GM18502 (cell line): ENCODE measurements at regions not wholly inside any gene's neighbourhood (a gene's known extent, or its start where the extent isn't known, plus 50 kb on each side); places are given as distances from the start of the nearest gene placed in this dataset.

Experiments used
- ATAC-seq: cut with Tn5 transposase; IDR thresholded peaks from one replicate; pipeline ENCODE4 v1.9.1; 2021; ENCODE audit warnings: mild to moderate bottlenecking; ENCODE audit not compliant: unreplicated experiment, poor library complexity

- no peak for ATAC-seq
Measured at GRCh38 chr2:196248467-196249094, 77.2 kb upstream of the STK17B start.

DNA sequence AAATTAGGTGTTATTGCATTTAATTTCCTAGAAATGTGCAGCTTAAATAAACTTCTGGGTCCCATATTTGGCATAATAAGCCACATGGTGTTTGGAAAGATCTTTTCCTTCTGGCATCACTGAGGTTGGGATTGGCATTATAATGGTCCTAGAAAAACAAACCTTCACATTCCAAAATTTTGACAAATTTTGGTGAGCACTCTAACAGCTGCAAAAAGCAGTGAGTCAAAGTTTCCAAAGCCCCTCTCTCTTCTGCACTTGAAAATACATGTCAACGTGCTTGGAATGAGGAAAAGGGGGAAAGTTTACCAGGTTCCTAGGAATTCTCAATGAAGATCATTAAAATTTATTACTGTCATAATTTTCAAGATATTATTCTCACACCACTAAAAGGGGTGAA is 77.8 kb upstream of the STK17B start:
- ATAC-seq, result no peak

- peak; percentile 79 for ATAC-seq
Measured at GRCh38 chr2:196249860-196250259, 78.5 kb upstream of the STK17B start.

DNA sequence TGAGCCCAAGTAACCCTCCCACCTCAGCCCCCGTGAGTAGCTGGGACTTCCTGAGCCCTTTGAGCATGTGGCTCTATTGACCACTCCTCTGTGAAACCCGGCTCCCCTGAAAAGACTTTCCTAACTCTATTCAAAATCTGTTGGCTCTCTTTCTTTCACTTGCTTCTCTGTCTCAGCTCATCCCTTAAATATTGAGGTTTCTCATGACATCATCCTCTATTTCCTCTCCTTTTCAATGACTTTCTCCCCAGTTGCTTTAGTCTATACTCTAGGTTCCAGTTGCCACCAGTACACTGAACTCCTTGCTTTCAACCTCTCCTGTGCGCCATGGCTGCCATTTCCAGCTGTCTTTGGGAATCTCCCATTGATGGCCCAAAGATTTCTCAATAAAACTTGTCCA is 79.8 kb upstream of the STK17B start:
- ATAC-seq, result no peak

- peak; percentile 26 for ATAC-seq
Measured at GRCh38 chr2:196252408-196253115, 81.2 kb upstream of the STK17B start.

DNA sequence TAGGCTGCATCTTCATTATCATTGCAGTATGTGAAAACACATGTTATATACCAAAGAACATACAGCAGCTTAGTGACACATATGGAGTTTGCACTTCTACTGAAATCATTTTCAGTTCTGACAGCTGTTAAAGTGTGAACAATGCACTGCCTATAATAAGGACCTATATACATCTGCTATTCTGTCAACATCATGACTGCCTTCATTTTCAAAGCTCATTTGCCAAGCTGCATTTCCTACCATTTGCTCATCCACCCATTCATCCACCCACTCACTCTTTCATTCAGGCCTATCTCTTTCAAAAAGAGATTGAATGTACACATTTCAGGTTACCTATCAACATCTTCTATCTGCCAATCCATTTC is 81.7 kb upstream of the STK17B start:
- ATAC-seq, result peak; percentile 37

- ATAC-seq, result no peak
Measured at GRCh38 chr2:196256585-196256984, 85.2 kb upstream of the STK17B start.

DNA sequence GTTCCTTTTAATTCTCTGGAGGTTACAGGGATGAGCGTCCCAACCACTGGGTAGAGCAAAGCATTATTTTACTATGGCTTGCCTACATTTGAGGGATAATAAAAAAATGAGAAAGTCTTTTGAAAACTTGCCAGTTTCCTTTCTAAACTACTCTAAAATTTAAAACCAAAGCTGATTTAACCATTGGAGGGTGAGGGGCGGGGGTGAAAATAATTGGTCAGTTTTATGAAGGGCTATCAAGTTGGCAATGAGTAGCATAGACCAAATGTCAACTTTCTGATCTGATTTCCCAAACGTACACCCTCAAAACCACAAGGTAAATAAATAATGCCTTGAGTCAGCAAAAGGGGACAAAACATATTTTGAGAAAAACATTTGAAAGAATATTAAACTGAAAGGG is 85.7 kb upstream of the STK17B start:
- ATAC-seq, result no peak

DNA sequence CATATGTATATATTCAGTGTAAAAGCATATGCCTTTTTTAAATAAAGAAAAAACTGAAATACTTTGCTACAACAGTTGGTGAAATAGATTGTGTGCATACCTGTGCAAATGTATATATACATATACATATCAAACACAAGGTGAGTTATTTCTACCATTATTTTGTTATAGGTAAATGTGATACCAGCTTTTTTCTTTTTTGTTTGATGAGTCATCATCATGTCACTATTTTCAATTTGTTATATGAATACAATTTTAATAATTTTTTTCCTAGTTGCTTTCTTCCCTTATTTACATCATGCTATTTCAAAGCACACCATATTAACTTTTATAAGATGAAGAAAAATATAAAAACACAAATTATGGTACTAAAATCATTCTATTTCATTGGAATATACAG is 87.0 kb upstream of the STK17B start:
- no peak for ATAC-seq

DNA sequence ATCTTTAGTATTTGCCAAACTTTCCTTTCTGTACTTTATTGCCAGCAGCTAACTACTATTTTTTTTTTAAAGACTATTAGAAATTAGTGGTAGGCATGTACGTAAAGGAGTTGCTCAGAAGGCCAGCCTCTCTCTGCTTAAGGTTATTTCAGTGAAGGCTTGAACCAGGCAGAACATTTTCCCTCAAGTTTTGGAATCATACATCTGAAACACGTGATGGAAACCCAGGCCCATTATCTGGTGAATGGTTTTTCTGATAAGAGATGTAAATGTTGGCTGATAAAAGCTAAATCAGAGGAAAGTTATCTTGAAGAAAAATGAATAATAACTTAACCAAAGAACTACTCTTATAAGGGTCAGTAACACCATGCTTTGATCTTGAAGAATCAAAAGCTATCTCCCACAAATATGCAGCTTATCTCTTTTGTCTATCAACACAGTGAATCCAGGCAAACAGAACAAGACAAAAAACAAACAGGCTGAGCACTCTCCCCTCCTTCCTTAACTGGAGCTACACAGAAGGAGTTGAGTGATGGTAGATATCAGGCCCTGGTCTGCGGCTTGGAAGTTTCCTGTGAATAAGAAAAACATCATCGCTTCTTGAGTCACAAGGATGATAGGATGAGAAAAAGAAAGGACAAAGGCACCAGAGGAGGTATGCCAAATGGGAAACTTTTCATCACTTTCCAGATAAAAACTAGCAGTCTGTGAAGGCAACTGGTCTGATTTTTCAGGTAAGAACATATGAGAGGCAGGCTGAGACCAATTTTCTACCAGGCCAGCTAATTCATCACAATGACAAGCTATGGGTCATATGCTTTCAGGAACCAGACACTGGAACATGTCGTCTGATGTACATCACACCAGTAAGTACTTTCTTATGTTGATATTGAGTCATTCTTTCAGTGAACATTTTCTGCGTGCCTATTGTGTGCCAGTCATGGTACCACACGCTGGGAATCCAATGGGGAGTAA is 88.4 kb upstream of the STK17B start:
- ATAC-seq, result no peak

GRCh38 chr2:196260546-196260945 is 89.2 kb upstream of the STK17B start:
- ATAC-seq, result no peak

DNA sequence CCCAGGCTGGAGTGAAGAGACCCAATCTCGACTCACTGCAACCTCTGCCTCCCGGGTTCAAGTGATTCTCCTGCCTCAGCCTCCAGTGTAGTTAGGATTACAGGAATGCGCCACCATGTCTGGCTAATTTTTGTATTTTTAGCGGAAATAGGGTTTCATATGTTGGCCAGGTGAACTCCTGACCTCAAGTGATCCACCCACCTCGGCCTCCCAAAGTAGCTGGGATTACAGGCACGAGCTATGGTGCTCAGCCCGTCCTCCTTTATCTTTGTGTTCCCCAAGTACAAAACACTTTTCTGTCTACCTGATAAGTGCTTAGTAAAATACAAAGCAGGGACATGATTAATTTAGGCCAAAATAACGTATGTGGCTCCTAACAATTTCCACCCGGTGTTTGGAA is 91.2 kb upstream of the STK17B start:
- ATAC-seq, result no peak

- ATAC-seq, result peak; percentile 97
Measured at GRCh38 chr2:196263181-196263747, 91.9 kb upstream of the STK17B start.

DNA sequence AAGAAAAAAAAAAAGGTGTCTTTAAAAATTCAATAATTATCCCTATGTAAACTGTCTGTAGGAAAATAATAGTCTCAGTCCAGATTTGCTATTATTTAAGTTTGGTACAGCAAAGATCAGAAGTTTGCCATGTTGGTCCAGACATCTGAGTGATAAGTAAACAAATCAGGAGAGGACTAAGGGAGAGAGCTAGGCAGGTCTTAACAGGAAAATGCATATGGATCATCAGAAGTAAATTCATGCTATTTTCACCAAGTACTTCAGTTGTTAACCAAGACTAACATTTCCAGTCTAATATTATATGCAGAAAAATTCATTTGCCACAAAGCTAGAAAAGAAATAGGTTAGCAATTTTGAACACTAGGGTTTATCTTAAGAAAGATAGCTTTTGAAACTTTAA is 95.0 kb upstream of the STK17B start:
- ATAC-seq, result no peak

DNA sequence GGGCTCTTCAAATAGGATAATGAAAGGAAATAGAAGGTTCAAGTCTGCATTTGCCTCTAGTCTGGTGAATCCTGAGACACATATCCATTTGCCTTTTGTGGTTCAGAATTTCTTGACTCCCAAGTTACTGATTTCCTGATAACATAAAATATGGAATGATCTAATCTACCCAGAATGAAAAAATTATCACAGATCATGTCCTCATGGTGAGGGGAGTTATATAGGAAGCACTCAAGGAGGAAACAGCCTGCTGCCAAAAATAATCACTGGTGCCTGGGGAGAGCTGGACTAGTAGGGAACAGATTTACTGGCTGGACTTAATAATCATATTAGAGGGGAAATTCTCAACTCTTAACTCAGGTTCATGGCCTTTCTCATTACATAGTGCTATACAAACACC is 95.5 kb upstream of the STK17B start:
- ATAC-seq, result no peak

- no peak for ATAC-seq
Measured at GRCh38 chr2:196268025-196268424, 96.6 kb upstream of the STK17B start.

DNA sequence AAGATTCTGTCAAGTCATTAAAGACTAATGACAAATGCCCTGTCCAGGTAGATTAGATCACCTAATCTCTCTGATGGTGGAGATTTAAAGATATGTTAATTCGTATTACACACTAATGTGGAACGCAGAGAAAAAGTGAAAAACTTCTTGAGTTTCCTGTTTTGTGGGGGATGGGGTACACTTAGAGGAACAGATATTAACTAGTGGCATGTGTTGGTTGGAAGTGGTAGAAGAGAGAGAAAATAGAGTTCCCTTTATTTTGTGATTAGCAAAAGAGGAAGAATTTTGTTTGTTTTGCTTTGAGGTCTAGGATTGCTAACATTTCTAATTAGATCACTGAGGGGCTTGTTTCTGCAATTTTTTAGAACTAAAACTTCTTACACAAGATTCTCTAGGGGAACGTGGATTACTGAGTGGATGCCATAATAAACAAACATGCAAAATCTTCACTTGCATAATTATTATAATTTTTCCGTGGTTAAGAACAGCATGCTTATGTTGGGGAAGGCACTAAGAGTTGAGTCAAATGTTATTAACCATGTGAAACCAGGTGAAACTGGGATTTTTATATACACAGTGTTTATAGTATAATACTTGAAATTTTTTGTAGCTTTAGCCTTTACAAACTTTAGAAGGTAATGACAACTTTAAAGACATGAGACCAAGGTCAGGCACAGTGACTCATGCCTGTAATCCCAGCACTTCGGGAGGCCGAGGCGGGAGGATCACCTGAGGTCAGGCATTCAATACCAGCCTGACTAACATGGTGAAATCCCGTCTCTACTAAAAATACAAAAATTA is 97.4 kb upstream of the STK17B start:
- ATAC-seq, result peak; percentile 52

- no peak for ATAC-seq
Measured at GRCh38 chr2:196271795-196272194, 100.4 kb upstream of the STK17B start.

DNA sequence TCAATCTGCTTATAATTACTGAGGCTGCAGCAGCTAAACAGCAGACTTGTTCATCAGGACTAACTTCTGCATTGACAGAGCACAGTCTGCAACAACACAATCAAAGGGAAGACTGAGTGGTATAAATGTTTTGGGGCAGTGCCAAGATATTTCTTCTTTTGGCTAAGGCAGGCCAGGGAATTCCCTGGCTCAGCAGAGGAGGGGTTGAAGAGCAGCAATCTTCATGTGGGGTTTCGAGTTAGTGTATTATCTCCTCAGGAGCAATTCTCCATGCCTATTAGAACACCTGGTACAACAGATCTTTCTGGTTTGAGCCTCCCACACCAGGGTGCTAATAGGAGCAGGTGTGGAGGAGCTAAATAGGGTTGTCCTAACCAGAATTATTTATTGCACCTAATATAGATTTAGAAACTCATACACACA is 103.0 kb upstream of the STK17B start:
- ATAC-seq, result peak; percentile 55
